Fibroblast of skin of right quadriceps (primary cell): ENCODE measurements at regions not wholly inside any gene's neighbourhood (a gene's known extent, or its start where the extent isn't known, plus 50 kb on each side); places are given as distances from the start of the nearest gene placed in this dataset.
A peak's percentile ranks its signal among the peaks of the same experiment; 100 is the strongest.

Experiments
- DNase-seq: peaks from one replicate; pipeline ENCODE4 v3.0.0-alpha.2; 2013

- no peak for DNase-seq
Measured at GRCh38 chr1:208741296-208741695, 497.1 kb upstream of the PLXNA2 start.

GRCh38 chr1:208743361-208743760, 499.2 kb upstream of the PLXNA2 start:
- no peak for DNase-seq

GRCh38 chr1:208747979-208748378, 503.8 kb upstream of the PLXNA2 start:
- DNase-seq = peak; percentile 33

- DNase-seq = no peak
Measured at GRCh38 chr1:208748387-208749165, 504.4 kb upstream of the PLXNA2 start.

- DNase-seq = no peak
Measured at GRCh38 chr1:208756339-208756981, 512.3 kb upstream of the PLXNA2 start.

- DNase-seq = no peak
Measured at GRCh38 chr1:208757846-208758245, 513.7 kb upstream of the PLXNA2 start.

GRCh38 chr1:208759255-208759654, 515.1 kb upstream of the PLXNA2 start:
- no peak for DNase-seq

- DNase-seq = no peak
Measured at GRCh38 chr1:208763971-208764370, 519.8 kb upstream of the PLXNA2 start.

GRCh38 chr1:208766832-208767231, 522.6 kb upstream of the PLXNA2 start:
- no peak for DNase-seq

- no peak for DNase-seq
Measured at GRCh38 chr1:208767816-208768215, 523.6 kb upstream of the PLXNA2 start.

GRCh38 chr1:208772891-208773290, 528.7 kb upstream of the PLXNA2 start:
- DNase-seq = no peak

GRCh38 chr1:208775841-208776240, 531.7 kb upstream of the PLXNA2 start:
- no peak for DNase-seq

GRCh38 chr1:208778417-208778816, 534.2 kb upstream of the PLXNA2 start:
- no peak for DNase-seq

- no peak for DNase-seq
Measured at GRCh38 chr1:208781391-208782045, 537.3 kb upstream of the PLXNA2 start.

GRCh38 chr1:208782186-208782585, 538.0 kb upstream of the PLXNA2 start:
- DNase-seq = no peak

GRCh38 chr1:208785629-208786028, 541.4 kb upstream of the PLXNA2 start:
- DNase-seq = no peak

GRCh38 chr1:208787219-208787618, 543.0 kb upstream of the PLXNA2 start:
- no peak for DNase-seq

- no peak for DNase-seq
Measured at GRCh38 chr1:208788013-208788540, 543.9 kb upstream of the PLXNA2 start.

GRCh38 chr1:208791456-208791855, 547.3 kb upstream of the PLXNA2 start:
- peak; percentile 61 for DNase-seq

GRCh38 chr1:208793861-208794345, 549.7 kb upstream of the PLXNA2 start:
- peak; percentile 21 for DNase-seq

- DNase-seq = no peak
Measured at GRCh38 chr1:208799186-208799585, 555.0 kb upstream of the PLXNA2 start.

GRCh38 chr1:208803011-208803811, 559.0 kb upstream of the PLXNA2 start:
- no peak for DNase-seq
